Globus pallidus (tissue), 1 donor: ENCODE measurements at regions not wholly inside any gene's neighbourhood (a gene's known extent, or its start where the extent isn't known, plus 50 kb on each side); places are given as distances from the start of the nearest gene placed in this dataset.
A peak's percentile ranks its signal among the peaks of the same experiment; 100 is the strongest.

Experiments used
- DNase-seq: peaks from one replicate; pipeline ENCODE4 v3.0.0-alpha.2; 2015; ENCODE audit warnings: low spot score

- no peak for DNase-seq
Measured at GRCh38 chr4:173924561-173924960, 358.9 kb downstream of the FBXO8 start.

GRCh38 chr4:173919861-173920260 is 363.6 kb downstream of the FBXO8 start:
- DNase-seq, result no peak

- no peak for DNase-seq
Measured at GRCh38 chr4:173919196-173919595, 364.3 kb downstream of the FBXO8 start.

- DNase-seq, result peak; percentile 5
Measured at GRCh38 chr4:173917255-173917960, 366.1 kb downstream of the FBXO8 start.

GRCh38 chr4:173913496-173913895 is 370.0 kb downstream of the FBXO8 start:
- no peak for DNase-seq

- no peak for DNase-seq
Measured at GRCh38 chr4:173912384-173912783, 371.1 kb downstream of the FBXO8 start.

- no peak for DNase-seq
Measured at GRCh38 chr4:173910891-173911290, 372.6 kb downstream of the FBXO8 start.

GRCh38 chr4:173909294-173909693 is 374.2 kb downstream of the FBXO8 start:
- DNase-seq, result no peak

- no peak for DNase-seq
Measured at GRCh38 chr4:173899813-173900212, 369.8 kb upstream of the HAND2 start.

- no peak for DNase-seq
Measured at GRCh38 chr4:173891072-173891471, 361.0 kb upstream of the HAND2 start.

GRCh38 chr4:173883821-173884220 is 353.8 kb upstream of the HAND2 start:
- DNase-seq, result no peak

- DNase-seq, result no peak
Measured at GRCh38 chr4:173880897-173881296, 350.9 kb upstream of the HAND2 start.

GRCh38 chr4:173879509-173879908 is 349.5 kb upstream of the HAND2 start:
- DNase-seq, result no peak

GRCh38 chr4:173878701-173879100 is 348.7 kb upstream of the HAND2 start:
- no peak for DNase-seq

GRCh38 chr4:173871643-173872042 is 341.6 kb upstream of the HAND2 start:
- no peak for DNase-seq

GRCh38 chr4:173866322-173867026 is 336.4 kb upstream of the HAND2 start:
- DNase-seq, result no peak

GRCh38 chr4:173862754-173863153 is 332.7 kb upstream of the HAND2 start:
- DNase-seq, result no peak

- no peak for DNase-seq
Measured at GRCh38 chr4:173860094-173860493, 330.1 kb upstream of the HAND2 start.

GRCh38 chr4:173859091-173859713 is 329.2 kb upstream of the HAND2 start:
- no peak for DNase-seq

GRCh38 chr4:173858471-173858870 is 328.4 kb upstream of the HAND2 start:
- DNase-seq, result no peak

- no peak for DNase-seq
Measured at GRCh38 chr4:173857828-173858227, 327.8 kb upstream of the HAND2 start.

- DNase-seq, result no peak
Measured at GRCh38 chr4:173855015-173855414, 325.0 kb upstream of the HAND2 start.

- no peak for DNase-seq
Measured at GRCh38 chr4:173852775-173853174, 322.7 kb upstream of the HAND2 start.
